GM21381 (cell line): ENCODE measurements at regions not wholly inside any gene's neighbourhood (a gene's known extent, or its start where the extent isn't known, plus 50 kb on each side); places are given as distances from the start of the nearest gene placed in this dataset.

Experiments
- ATAC-seq: cut with Tn5 transposase; IDR thresholded peaks from one replicate; pipeline ENCODE4 v1.9.1; 2021; ENCODE audit warnings: mild to moderate bottlenecking, moderate library complexity; ENCODE audit not compliant: unreplicated experiment

DNA sequence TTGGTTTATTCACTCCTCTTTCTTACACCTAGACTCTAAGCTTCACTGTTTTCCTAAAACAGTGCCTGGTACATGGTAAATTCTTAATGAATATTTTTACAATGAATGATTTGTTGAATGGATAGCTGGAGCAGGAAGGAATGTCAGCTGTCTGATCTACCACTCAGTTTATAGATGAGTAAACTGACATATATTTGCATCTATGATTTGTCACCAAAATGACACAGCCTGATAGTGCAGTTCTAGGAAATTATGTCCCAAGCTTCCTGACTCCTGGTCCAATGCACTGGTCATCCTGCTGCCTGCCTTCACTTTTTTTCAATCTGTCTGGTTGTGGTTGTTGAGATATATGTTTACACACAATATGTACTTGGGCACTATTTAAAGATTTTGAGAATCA lies 651.7 kb upstream of the WWC1 start:
- ATAC-seq = no peak

DNA sequence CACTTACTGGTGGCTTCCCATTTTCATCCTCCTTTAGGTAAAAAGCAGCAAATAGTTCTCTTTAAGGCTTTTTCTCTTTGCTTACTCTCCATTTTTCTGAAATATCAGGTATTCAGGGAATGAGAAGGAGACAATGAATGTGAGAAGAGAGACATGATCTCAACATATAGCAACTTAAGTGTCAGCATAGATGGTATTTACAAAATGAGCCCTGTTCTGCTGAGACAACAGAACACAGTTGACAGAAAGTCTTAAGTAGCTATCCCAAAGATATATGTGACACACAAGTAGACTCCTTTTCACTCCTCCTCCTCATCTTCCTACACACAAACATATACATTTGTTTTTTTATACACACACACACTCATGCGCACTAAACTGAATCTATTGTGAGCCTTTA lies 649.3 kb upstream of the WWC1 start:
- ATAC-seq = no peak

DNA sequence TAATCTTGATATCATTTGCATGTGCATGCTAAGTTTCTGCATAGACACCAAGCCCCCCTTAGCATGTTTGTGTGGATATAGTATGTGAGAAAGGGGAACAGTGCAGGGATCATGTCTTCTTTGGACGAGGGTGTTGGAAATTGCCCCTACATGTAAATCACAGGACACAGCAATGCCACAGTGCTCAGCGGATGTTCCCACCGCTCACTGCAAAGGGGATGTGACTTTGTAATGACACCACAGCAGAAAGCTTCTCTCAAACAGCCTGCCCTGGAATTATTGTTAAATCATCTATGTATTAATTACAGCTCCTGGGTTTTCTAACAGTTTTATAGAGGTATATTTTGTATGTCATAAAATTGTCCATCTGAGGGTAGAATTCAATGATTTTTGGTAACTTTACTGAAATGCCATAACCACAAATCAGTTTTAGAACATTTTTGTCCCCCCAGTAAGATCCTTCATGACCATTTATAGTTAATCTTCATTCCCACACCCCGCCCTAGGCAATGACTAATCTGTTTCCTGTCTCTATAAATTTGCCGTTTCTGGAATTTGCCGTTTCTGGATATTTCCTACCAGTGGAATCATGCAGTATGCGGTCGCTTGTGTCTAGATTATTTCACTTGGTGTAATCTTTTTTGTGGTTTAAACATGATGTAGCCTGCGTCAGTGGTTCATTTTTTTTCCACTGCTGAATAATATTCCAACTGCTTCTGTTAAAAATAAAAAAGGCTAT lies 648.5 kb upstream of the WWC1 start:
- no peak for ATAC-seq

DNA sequence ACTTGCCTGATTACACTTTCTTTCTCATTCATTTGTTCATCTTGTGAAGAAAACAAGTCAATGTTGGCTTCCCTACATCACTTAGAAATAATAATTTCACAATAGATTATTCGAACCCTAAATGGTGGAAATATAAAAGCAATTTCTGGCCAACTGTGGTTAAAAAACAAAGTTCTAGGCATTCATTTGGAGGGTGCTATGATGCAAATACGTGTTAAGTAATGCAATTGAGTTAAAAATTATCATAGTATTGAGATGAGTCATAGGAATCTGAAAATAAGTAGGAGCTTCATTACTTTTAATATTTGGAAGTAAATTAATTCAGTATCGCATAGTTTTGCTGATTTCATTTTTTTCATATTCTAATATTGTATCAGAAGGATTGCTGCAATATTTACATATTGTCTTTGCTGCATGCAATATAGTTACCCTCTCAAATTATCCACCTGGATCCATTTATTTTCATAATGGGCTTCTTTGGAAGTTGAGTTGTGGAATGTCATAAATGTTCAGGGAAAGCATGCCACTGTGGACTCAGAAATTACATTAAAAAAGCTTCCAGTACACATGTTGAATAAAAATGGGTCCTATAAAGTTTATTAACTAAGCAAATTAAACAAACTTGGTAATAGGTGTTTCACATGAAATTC lies 647.7 kb upstream of the WWC1 start:
- ATAC-seq = no peak

- ATAC-seq = no peak
These were observed 646.8 kb upstream of the WWC1 start for GRCh38 chr5:167644619-167645018.

DNA sequence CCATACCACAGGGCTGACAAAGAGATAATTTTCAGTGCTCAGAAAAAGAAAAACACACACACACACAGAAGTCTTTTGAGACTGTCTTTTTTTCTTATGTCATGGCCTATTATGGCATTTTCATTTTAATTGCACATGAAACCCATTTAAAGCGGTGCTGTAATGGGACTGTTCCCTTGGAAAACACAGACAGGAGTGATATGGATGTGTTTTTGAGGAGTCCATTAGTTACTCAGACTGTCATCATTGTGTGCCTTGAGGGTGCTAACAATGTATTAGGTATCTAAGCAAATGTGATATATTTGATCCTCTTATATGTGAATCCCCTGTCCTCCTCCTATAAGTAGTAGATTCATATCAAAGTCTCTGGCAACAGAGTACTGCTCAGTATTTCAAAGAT lies 642.0 kb upstream of the WWC1 start:
- ATAC-seq = no peak

- no peak for ATAC-seq
These were observed 638.8 kb upstream of the WWC1 start for GRCh38 chr5:167652690-167653089.

DNA sequence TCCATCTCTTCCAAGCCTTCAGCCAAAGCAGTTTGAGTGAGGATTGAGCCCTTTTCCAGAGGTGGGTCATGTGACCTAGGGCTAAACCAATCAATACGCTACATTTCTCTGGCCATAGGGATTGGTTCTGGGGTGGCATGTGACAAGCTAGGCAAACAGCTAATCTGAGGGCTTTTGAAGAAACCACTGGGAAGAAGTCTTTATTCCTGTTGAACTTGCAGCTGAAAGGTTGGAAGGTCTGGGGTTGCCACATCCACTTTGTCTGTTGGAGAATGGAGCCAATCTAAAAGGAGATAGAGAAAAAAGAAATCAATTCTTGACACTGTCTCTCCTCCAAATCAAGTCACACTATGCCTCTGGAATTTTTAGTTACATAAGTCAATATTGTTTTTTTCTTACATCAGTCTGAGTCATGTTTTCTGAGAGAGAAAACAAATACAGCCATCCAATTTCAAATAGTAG lies 637.8 kb upstream of the WWC1 start:
- no peak for ATAC-seq

- no peak for ATAC-seq
These were observed 634.4 kb upstream of the WWC1 start for GRCh38 chr5:167657016-167657415.

GRCh38 chr5:167658889-167659288 lies 632.6 kb upstream of the WWC1 start:
- ATAC-seq = no peak

DNA sequence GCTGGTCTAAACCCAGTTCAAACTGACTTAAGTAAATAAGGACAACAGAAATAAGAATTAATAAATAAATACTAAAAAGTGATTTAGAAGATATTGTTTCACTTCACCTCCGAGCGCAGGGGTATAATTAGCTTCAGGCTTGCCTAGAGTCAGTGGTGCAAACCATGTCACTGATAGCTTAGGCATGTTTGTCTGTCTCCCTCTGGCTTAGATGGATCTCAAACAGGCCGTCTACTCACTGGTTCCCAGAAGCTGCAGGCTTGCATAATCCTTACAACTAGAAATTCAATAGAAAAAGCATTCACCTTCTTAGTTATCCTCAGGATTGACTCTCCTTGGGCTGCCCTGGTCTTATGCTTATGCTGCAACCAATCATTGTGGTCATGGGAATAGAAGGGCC lies 629.8 kb upstream of the WWC1 start:
- ATAC-seq = no peak

- ATAC-seq = no peak
These were observed 627.1 kb upstream of the WWC1 start for GRCh38 chr5:167664222-167664804.

DNA sequence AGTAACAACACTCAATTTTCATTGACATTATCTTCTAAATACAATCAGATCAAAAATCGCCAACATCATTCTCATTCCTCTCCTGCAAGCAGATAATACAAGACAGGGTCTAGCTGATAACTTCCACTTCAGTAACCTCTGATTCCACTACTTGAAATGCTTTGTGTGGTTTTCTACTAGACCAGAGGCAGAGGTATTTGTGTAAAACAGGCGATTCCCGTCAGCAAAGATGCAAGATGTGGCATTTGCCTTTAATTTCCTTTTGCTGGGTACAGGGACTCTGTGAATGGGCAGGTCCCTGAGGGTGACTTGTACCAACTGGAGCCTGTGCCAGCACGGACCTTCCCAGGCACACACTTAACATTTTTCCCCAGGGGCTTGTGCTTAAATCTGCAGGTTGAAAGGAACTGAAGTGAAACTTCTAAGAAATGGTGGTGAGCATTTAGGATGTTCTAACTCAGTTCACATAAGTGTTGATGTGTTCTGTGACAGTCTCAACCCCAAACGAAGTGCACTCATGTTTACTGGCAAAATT lies 625.5 kb upstream of the WWC1 start:
- no peak for ATAC-seq

GRCh38 chr5:167671176-167671575 lies 620.3 kb upstream of the WWC1 start:
- ATAC-seq = no peak

DNA sequence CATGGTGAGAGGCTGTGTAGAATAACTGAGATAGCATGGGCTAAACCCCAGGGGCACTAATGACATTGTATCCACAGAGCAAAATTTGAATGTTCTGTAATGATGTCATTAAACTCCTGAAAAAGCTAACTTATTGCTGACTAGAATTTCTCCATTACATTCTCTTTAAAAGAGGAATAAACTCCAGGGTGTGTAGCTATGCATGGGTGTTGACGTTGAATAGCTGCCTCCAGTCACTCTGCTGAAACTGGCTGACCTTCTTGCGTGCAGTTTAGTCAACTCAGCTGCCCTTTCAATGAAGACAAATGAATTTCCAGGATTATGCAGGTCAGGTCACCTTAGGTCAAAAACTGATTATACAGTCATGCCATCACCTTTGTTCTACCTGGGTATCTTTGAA lies 617.5 kb upstream of the WWC1 start:
- ATAC-seq = no peak

- ATAC-seq = no peak
These were observed 613.0 kb upstream of the WWC1 start for GRCh38 chr5:167678481-167678880.

DNA sequence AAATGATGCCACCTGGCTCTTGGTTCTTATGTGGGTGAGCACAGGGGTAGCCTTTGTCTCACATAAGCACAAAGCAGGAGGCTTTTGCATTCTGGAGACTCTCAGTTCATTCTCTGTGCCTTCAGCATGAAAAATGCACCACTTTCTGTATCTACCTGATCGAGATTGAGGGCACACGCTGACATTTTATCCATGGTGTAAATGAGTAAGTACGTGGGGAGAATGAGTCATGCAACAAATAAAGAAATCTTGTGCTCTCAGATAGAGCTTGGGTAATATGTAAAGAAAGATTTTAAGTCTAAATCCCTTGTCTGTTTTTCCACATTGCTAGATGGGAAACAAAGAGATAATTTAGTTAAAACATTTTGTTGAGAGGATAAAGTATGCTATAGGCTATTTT lies 607.2 kb upstream of the WWC1 start:
- no peak for ATAC-seq

GRCh38 chr5:167688341-167689130 lies 602.9 kb upstream of the WWC1 start:
- ATAC-seq = no peak

DNA sequence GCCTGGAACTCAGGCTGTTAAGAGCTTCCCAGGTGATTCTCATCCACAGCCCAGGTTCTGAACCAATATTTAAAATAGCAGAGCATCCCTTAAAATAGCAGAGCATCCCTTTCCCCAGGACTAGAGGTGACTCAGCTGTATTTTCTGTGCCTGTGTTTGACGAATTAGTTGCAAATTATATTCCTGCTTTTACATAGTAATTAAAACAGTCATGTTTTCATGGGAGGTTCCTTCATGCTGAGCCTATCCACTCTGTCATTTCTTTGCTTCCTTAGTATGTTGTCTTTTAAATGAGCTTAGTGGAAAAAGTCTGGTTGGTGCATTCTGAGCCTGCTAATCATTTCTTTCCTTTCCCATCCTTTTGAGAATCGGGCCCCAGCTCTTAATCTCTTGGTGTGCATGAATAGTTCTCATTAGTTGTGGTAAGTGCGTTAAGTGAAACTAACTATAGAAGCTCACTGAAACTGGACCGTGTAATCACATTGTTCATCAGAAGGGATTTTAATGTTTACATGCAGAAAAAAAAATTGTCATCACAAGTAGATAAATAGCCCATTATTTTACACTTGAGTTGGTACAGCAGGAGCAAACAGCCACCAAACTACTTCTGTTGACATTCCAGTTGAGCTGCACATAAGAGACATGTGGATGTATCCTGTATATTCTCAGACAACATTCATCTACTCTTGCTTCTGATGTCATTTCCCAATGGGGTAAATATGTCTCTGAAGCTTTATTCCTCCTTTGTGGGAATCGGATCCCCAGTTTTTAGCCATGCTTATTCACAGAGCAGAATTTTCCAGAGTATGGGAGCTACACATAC lies 596.9 kb upstream of the WWC1 start:
- ATAC-seq = no peak

- no peak for ATAC-seq
These were observed 594.7 kb upstream of the WWC1 start for GRCh38 chr5:167696558-167697314.
